OCI-M1 (cell line): ENCODE measurements at regions not wholly inside any gene's neighbourhood (a gene's known extent, or its start where the extent isn't known, plus 50 kb on each side); places are given as distances from the start of the nearest gene placed in this dataset.

Experiments used
- DNase-seq: peaks from one replicate; lab custom pipeline; 2025; lab: John Stamatoyannopoulos, UW

GRCh38 chr22:49324527-49325491 is 502.9 kb downstream of the BRD1 start:
- no peak for DNase-seq

- no peak for DNase-seq
Measured at GRCh38 chr22:49323751-49324415, 503.8 kb downstream of the BRD1 start.

- no peak for DNase-seq
Measured at GRCh38 chr22:49322861-49323622, 504.6 kb downstream of the BRD1 start.

- DNase-seq: no peak
Measured at GRCh38 chr22:49322231-49322630, 505.4 kb downstream of the BRD1 start.

- no peak for DNase-seq
Measured at GRCh38 chr22:49321477-49322055, 506.1 kb downstream of the BRD1 start.

- DNase-seq: no peak
Measured at GRCh38 chr22:49320714-49321476, 506.8 kb downstream of the BRD1 start.

- no peak for DNase-seq
Measured at GRCh38 chr22:49317369-49317768, 510.3 kb downstream of the BRD1 start.

- DNase-seq: no peak
Measured at GRCh38 chr22:49312601-49313000, 515.1 kb downstream of the BRD1 start.

GRCh38 chr22:49310354-49310753 is 517.3 kb downstream of the BRD1 start:
- DNase-seq: no peak

GRCh38 chr22:49308300-49308699 is 519.4 kb downstream of the BRD1 start:
- no peak for DNase-seq

- no peak for DNase-seq
Measured at GRCh38 chr22:49307870-49308269, 519.8 kb downstream of the BRD1 start.

- no peak for DNase-seq
Measured at GRCh38 chr22:49307481-49307830, 520.2 kb downstream of the BRD1 start.

- no peak for DNase-seq
Measured at GRCh38 chr22:49306632-49307480, 520.8 kb downstream of the BRD1 start.

GRCh38 chr22:49305966-49306631 is 521.6 kb downstream of the BRD1 start:
- no peak for DNase-seq

- peak; percentile 73 for DNase-seq
Measured at GRCh38 chr22:49305214-49305965, 522.3 kb downstream of the BRD1 start.

- DNase-seq: no peak
Measured at GRCh38 chr22:49303781-49304461, 523.8 kb downstream of the BRD1 start.

- DNase-seq: no peak
Measured at GRCh38 chr22:49303061-49303735, 524.5 kb downstream of the BRD1 start.

- no peak for DNase-seq
Measured at GRCh38 chr22:49302530-49302929, 525.1 kb downstream of the BRD1 start.
